HG02763 (cell line): ENCODE measurements at regions not wholly inside any gene's neighbourhood (a gene's known extent, or its start where the extent isn't known, plus 50 kb on each side); places are given as distances from the start of the nearest gene placed in this dataset.
"Not testable (repeated sequence)": the region's sequence is repeated elsewhere in the genome, so short reads cannot be mapped to it uniquely, and the experiment has no call there.

ENCODE experiments used
- ATAC-seq: cut with Tn5 transposase; IDR thresholded peaks from one replicate; pipeline ENCODE4 v1.9.1; 2021; ENCODE audit warnings: mild to moderate bottlenecking, moderate library complexity; ENCODE audit not compliant: unreplicated experiment

DNA sequence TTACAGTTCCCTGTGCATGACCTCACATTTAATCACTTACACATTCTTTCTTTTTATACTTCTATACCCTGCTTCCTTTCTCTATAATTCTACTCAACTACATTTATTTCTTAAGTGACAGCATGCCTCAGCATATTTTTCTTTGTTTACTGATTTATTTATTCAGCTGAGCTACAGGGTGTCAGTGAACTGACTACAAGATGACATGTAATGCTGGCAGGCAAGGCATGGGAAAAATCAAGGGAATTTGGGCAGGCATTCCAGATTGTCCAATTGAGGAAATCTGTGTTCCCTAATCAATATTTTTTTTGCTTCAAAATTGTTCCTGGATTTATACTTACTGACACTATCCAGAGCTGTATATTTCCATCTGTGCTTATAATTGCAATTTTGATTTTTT lies 875.5 kb downstream of the C4orf33 start:
- no peak for ATAC-seq

DNA sequence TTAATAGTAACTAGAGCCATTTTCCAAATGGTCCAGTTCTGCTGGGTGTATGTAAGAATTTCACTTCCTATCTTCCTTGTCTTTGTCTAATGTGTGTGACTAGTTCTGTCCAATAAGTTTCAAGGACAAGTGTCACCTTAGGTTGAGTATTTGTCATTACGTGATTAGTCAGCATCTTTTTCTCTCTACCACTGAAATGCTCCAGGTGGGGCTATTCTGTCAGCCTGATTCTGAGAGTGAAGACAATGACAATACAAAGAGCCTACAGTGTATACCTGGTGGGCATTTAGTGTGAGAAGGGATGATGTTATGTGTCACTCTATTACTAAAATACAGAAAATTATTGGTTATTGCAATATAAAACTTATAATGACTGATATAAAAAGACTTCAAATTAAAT lies 876.3 kb downstream of the C4orf33 start:
- ATAC-seq, result no peak

DNA sequence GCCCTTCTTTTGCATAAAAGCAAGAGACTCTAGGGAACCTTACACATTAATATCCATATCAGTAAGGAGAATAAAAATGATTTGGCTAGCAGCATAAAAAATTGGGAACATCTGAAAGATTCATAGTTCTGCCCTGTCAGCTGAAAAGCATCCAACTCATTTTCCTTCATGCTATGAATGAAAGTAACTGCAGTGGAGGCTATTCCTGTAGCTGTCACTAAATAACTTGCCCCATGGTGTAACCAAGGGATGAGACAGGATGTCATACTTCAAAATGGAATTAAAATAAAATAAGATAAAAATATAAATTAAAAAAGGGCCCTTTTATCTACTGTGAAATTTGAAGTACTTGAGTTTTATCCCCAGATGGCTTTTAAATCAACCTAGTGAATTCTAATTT lies 878.8 kb downstream of the C4orf33 start:
- no peak for ATAC-seq

DNA sequence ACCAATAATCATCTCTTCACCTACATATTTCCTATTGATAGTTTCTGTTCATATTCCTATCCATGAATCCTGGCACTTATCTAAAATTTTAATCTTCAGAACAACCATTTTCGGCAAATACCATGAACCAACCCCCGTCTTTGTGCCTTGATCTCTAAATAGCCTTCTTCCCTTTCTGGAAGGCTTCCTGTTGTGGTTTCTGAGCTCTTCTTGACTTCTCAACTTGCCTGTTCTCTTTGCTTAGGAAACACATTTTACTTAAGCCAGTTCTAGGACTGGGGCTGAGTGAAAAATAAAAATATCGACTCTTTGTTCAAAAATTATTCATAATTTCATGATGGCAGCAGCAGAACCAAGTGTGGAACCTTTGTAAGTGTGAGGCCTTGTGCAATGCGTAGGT lies 882.4 kb downstream of the C4orf33 start:
- ATAC-seq, result no peak

DNA sequence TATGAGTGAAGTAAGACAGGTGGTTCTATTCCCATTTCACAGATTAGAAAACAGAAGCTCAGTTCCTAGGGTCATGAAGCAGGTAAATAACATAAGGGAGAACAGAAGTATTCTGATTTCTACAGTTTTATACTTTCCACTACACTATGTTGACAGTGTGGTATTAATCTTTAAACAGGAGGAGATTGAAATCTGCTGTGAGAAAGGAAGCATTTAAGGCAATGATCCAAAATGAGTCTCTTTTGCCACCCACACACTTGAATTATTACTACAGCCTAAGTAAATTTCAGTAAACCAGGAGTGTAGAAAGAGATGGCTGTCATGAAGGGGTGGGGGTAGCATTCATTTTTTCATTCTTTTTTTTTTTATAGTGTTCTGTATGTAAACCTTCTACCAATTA lies 893.0 kb downstream of the C4orf33 start:
- ATAC-seq, result no peak

DNA sequence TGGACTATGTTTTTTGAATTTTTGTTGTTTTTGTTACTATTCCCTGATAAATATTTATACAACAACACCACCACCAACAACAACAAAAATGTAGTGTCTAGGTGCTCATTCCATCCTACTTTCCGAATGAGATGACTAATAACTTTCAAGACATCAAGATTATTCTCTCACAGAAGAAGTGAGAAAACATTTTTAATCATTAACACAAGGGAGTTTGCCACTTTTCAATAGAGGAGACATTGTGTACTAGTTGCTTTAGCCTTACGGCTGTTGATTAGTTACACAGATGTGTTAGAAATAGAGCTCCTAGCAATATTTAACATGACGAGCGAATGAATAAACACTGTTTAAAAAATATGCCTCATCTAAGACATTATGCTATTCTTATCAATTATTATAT lies 898.8 kb downstream of the C4orf33 start:
- peak; percentile 74 for ATAC-seq

DNA sequence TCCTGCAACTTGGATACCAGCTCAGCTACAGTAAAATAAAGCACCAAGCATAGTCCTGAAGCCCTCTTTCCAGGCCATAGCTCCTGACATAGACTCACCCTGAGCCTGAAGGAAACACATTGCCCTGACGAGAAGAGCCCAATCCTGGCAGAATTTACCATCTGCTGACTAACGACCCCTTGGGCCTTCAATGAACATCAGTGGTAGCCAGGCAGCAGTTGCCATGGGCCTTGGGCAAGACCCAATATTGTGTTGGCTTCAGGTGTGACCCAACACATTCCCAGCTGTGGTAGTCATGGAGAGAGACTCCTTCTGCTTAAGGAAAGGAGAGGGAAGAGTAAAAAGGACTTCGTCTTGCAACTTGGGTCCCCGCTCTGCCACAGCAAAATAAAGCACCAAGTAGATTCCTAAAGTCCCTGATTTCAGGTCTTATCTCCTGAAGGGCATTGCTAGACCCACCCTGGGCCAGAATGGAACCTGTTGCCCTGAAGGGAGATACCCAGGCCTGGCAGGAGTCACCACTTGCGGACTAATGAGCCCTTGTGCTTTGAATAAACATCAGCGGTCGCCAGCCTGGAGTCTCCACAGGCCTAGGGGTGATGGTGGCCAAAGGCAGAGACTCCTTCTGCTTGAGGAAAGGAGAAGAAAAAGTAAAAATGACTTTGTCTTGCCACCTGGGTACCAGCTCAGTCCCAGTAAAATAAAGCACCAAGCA lies 902.6 kb downstream of the C4orf33 start:
- ATAC-seq, result no peak

DNA sequence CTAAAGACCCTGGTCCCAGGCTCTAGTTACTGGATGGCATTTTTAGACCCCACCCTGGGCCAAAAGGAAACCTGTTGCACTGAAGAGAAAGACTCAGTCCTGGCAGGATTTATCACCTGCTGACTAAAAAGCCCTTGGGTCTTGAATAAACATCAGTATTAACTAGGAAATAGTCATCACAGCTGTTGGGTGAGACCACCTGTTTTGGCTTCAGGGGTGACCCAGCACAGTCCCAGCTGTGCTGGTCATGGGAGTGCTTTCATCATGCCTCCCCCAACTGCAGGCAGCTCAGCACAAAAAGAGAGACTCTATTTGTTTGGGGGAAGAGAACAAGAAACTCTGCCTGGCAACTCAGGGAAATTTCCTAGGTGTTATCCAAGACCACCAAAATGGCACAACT lies 903.2 kb downstream of the C4orf33 start:
- no peak for ATAC-seq

DNA sequence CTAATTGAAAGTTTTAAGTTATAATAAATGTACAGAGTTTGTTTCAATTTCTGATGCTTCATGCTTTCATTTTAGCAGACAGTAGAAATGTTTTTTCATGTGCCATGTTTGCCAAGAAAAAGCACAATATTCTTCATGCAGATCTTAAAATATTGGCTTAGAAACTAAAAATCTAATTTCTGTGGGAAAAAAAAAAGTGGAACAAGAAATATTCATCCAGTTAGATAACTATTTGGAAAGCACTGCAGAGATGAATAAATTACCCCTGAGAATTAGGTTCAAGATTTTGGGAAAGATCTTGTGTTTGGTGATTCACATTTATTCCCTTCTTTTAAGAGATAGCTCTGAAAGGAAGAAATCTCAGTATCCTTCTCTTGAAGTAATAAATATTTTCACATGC lies 912.5 kb downstream of the C4orf33 start:
- ATAC-seq, result no peak

DNA sequence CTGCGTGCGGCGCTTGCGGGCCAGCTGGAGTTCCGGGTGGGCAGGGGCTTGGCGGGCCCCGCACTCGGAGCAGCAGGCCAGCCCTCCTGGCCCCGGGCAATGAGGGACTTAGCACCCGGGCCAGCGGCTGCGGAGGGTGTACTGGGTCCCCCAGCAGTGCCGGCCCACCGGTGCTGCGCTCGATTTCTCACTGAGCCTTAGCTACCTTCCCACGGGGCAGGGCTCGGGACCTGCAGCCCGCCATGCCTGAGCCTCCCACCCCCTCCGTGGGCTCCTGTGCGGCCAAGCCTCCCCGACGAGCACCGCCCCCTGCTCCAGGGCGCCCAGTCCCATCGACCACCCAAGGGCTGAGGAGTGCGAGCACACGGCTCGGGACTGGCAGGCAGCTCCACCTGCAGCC lies 916.9 kb downstream of the C4orf33 start:
- ATAC-seq, result not testable (repeated sequence)

DNA sequence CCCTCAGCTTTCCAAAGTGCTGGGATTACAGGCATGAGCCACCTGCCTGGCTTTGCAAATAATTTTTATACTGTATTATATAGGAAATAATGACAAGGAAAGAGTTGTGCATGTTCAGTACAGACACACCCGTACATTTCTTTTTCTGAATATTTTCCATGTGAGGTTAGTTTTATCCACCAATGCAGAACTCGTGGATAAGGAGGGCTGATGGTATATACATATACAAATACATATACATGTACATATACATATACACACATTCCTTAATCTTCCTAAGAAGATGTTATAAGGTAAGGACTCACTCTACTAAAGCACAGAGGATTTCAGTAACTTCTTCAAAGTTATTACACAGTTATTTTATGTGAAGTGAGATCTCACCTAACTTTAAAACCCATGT lies 925.8 kb downstream of the C4orf33 start:
- ATAC-seq, result no peak

DNA sequence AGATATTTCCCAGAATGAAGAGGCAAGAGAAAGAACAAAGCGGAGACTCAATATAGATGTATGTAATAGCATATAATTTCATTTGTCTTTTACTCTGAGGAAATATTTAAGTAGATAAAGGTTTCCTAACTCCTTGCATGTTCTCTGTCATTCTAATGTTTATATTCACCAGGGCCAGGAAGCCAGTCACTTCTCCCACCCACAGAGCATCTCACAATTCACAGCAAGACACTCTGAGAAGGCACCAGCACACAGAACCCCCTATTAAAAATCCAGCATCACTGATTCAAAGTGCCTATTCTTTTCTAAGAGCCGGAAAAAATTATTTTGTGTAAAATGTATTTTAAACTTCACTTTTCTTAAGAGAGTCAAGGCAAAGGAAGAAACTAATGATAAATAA lies 927.1 kb downstream of the C4orf33 start:
- no peak for ATAC-seq

DNA sequence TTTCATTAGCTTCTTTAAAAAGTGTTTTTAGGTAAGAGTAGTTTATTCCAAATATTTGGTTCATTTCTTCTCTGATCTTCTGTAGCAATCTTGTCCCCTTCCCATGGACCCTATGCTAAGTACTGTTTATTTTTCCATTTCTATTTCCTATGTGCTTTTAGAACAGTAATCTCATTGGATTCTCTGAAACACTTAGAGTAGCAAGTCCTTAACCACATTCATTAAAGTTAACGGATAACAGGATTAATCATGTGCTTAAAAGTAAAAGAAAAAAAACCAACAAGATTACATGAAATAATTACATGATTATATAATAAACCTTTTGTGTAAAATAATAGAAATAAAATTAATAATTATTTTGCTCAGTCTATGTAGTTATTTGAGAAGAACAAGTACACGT lies 929.7 kb downstream of the C4orf33 start:
- no peak for ATAC-seq

DNA sequence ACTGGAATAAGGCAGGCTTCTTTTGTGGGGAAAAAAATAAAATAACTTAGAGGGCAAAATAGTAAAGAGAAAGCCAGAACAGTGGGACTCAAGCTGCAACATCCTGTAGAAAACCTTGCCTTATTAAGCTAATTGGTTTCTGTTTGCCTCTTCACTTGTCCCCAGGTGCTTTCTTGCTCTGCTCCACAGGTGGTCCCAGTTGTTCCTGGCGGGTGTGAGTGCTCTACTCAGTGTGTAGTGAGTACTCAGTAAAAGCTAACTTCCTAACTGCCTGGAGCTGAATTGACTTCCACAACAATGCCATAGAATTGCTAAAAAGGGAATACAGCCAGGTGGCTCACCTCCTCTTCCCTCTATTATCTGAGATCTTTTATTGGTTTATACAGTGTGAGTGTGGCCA lies 930.2 kb downstream of the C4orf33 start:
- ATAC-seq, result no peak

DNA sequence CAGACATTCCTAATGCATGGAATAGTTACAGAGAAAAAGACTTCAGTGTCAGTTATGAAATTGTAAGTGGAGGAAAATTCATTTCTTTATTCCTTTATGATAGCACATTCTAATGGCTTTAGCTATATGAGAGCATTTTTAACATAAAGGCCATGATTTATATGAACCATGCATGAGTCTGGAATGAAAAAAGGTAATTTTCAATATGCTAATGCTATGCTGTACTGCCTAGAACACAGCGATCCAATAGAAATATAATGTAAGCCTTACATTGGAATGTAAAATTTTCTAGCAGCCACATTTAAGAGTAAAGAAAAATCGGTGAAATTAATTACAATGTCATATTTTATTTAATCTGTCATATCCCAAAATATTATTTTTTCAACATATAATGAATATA lies 932.0 kb downstream of the C4orf33 start:
- no peak for ATAC-seq

DNA sequence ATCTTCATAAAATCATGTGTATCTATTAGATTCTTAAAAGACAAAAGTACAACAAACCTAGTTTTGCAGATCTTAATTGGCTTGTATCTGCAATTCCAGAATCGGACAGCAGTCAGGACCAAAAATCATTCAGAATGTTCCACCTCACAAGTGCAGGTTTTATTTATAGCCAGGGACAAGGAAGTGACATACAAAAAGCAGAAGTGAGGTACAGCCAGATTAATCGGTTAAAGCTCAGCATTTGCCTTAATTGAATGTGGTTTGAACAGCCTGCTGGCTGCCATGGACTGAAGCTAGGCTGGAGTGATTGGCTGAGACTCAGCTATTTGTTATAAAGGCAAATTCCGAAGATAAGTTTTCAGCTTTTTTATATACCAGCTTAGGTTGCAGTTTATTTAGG lies 932.6 kb downstream of the C4orf33 start:
- ATAC-seq, result peak; percentile 92

DNA sequence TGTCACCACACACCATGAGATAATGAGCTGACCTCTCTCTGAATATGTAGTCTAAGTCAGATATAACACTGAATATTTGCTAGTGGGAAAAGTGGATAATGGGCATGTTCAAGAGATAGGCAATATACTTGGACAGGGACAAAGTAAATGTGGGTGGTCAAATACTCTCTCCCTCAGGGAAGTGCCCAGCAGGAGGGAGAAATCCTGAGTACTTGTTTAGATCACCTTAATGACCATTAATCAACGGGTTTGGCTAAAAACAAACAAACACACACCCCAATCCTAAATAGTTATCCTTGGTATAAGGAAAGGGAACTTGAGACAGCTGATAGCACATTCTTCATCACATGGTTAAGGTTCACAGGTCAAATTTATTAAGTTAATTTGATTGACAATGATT lies 933.5 kb downstream of the C4orf33 start:
- ATAC-seq, result no peak

DNA sequence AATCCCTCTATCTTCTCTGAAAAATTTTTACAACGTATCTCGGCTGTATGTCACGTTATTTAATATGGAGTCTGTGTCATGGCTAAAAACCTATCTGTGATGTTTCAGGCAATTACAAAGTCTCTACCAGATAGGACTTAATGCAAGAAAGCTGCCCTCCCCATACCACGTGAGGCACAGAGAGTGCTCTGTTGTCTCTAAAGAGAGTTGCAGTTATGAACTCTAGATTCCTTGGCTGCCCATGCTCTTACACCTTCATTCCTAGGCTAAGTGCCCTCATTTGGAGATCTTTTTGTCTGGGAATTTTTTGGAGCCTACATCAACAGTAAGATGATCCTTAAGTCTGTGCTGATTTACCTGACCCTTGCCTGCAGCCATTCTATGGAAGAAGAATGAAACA lies 935.9 kb downstream of the C4orf33 start:
- no peak for ATAC-seq

DNA sequence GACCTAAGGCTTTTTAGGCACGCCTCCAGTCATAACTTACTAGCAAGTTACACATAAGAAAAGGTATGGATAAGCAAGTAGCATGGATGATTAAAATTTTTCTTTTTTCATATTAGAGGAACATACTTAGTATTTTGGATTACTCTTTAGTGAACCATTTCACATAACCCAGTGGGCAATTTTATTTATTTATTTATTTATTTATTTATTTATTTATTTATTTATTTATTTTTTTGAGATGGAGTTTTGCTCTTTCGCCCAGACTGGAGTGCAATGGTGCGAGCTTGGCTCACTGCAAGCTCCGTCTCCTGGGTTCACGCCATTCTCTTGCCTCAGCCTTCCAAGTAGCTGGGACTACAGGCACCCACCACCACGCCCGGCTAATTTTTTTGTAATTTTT lies 937.7 kb downstream of the C4orf33 start:
- not testable (repeated sequence) for ATAC-seq

DNA sequence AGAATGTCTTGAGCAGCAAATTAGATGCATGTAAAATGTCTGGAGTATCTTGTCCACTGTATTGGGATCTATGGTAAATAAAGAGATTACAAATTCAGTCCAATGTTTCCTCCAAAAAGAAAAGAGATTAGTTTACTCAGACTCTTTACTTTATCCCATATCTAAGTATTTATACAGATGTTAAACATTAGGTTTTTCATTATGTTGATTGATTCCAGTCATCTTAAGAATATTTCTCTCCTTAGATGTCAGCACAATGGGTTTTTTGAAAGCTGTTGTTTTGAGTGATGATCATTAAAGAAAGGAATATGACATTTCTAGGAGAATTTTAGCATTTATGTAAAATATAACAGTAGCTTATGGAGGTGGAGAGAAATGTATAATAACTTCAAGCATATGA lies 938.9 kb downstream of the C4orf33 start:
- ATAC-seq, result no peak

DNA sequence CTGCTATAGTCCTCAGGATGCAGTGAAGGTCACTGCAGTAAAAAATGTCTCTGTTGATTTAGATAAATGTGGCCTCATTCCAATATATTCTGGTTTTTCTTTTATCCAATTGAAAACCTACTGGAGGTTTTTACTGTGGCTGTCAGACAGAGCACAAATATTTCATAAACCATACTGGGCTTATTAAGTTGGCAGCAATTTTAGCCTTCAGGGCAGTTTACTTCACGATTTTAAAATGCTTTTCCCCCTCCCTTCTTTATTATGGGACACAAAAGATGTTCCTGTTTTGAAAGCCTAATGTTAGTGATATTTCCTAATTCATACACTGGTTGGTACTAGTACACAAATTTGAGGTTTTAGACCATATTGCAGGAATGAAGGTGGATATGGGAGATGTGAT lies 939.4 kb downstream of the C4orf33 start:
- ATAC-seq, result no peak

DNA sequence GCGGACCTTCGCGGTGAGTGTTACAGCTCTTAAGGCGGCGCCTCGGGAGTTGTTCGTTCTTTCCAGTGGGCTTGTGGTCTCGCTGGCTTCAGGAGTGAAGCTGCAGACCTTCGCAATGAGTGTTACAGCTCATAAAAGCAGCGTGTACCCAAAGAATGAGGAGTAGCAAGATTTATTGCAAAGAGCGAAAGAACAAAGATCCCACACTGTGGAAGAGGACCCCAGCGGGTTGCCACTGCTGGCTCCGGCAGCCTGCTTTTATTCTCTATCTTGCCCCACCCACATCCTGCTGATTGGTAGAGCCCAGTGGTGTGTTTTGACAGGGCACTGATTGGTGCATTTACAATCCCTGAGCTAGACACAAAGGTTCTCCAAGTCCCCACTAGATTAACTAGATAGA lies 941.9 kb downstream of the C4orf33 start:
- ATAC-seq, result not testable (repeated sequence)

DNA sequence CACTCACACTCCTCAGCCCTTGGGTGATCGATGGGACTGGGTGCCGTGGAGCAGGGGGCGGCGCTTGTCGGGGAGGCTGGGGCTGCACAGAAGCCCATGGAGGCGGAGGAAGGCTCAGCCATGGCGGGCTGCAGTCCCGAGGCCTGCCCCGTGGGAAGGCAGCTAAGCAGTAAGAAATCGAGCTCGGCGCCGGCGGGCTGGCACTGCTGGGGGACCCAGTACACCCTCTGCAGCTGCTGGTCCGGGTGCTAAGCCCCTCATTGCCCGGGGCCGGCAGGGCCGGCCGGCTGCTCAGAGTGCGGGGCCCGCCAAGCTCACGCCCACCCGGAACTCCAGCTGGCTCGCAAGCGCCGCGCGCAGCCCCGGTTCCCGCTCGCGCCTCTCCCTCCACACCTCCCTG lies 942.6 kb downstream of the C4orf33 start:
- ATAC-seq, result not testable (repeated sequence)
